ENCODE measurements at regions not wholly inside any gene's neighbourhood (a gene's known extent, or its start where the extent isn't known, plus 50 kb on each side); places are given as distances from the start of the nearest gene placed in this dataset.

DNA sequence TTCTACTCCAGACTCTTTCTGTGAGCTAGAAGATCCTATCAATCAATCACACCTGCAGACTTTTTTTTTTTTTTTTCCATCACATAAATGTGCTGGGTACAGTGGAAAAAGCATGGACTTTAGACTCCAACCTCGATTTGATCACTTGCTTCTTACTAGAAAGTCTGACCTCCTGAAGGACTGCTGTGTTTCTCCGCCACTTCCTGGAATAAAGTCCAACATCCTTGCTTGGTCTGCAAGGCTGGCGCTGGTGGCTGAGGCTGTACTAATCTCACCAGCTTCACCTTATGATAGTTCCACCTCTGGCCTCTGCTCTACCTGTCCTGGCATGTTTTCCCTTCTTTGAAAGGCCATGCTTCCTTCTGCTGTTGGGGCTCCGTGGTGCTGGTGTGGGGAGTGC is 60.9 kb upstream of the SESN3 start:
- no peak overlapping the region for H3K27ac Mint-ChIP-seq (ENCODE audit: unreplicated experiment)
- TF ChIP-seq, protein P1, sequence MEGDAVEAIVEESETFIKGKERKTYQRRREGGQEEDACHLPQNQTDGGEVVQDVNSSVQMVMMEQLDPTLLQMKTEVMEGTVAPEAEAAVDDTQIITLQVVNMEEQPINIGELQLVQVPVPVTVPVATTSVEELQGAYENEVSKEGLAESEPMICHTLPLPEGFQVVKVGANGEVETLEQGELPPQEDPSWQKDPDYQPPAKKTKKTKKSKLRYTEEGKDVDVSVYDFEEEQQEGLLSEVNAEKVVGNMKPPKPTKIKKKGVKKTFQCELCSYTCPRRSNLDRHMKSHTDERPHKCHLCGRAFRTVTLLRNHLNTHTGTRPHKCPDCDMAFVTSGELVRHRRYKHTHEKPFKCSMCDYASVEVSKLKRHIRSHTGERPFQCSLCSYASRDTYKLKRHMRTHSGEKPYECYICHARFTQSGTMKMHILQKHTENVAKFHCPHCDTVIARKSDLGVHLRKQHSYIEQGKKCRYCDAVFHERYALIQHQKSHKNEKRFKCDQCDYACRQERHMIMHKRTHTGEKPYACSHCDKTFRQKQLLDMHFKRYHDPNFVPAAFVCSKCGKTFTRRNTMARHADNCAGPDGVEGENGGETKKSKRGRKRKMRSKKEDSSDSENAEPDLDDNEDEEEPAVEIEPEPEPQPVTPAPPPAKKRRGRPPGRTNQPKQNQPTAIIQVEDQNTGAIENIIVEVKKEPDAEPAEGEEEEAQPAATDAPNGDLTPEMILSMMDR (conservative IDR thresholded peaks at IDR 0.05), result no peak

DNA sequence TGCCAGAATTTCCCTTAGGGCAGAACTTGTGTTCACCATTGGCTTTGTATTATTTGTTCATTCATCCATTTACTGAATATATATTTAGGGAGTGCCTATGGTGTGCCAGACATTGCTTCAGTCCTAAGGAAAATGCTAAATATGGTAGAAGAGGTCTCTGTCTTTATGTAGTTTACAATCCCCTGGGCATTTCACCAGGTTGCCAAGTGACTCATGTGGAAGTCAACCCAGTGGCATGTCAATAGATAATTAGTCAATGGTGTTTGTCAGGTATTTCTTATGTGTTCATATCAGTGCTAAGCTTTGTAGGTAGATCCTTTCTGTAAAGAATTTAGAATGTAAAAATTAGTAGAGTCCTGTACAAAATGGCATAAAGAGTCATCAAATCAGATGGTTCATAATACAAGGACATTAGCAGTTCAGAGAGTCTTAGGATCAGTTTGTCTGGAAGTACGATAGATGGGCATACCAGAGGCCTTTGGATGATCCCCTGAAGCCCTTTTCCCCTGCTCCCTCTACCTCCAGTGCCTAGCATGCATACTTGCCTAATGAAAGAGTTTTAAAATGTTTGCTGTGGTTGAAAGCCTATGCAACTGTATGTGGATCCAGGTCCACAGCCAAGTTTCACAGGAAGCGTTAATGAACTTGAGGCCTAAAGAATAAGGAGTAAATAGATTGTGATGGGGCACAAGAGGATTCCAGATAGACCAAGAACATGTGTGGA is 58.5 kb upstream of the SESN3 start:
- no peaks in the 10 kb centered on the region for H3K4me1 Mint-ChIP-seq
- no peaks in the 10 kb centered on the region for H3K27me3 Mint-ChIP-seq (ENCODE audit: low read depth)
- H3K27ac Mint-ChIP-seq (ENCODE audit: unreplicated experiment), result no peak overlapping the region
- TF ChIP-seq, protein P1 (conservative IDR thresholded peaks at IDR 0.05), result no peak
- no peaks in the 10 kb centered on the region for H3K9me3 Mint-ChIP-seq
- no peak overlapping the region for H3K4me3 Mint-ChIP-seq
- DNase-seq (ENCODE audit: low read depth, low spot score), result no peak
- H3K36me3 Mint-ChIP-seq (ENCODE audit: low read depth), result no peaks in the 10 kb centered on the region

More for the DNA sequence above, 60.9 kb upstream of the SESN3 start:
- H3K4me1 Mint-ChIP-seq, result no peaks in the 10 kb centered on the region
- H3K9me3 Mint-ChIP-seq, result no peaks in the 10 kb centered on the region
- no peaks in the 10 kb centered on the region for H3K27me3 Mint-ChIP-seq (ENCODE audit: low read depth)
- no peak for DNase-seq (ENCODE audit: low read depth, low spot score)
- no peak overlapping the region for H3K4me3 Mint-ChIP-seq
- no peaks in the 10 kb centered on the region for H3K36me3 Mint-ChIP-seq (ENCODE audit: low read depth)

DNA sequence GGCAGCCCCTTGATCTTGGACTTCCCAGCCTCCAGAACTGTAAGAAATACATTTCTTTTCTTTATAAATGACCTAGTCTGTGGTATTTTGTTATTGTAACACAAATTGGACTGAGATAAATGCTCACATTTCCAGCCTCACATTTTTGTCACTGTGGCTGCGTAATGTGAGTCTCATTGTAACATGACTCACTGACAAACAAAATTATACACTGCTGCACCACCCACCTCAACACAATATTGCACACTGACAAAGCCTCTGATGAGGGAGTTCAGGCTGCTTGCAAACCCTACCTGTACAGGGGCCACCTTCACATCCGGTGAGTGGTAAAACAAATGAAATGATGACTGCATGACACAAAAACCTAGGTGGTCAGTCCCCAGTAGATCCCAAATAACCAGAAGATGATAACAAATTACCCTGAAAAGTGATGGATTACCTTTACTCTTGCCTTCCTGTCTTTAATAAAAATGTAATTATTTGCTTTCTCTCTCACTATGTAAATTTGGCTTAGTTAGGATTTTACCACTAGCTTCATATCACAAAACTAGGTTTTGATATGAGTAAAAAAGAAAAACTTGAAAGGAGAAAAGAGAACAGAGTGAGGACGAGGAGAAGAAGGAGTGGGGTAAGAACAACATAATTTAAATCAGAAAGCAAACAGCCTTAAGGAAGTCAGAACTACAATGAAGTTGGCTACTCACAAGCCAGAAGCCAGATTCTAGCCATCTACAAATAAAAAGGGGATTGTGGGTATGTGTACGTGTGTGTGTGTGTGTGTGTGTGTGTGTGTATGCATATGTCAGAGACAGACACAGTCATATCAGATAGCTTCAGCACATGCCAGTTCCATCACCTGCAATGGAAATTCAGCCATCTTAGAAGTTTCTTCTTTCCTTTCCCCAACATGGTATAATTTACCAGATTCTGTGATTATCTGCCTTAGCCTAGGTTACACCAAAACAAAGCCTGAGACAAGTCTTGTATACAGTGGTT is 53.4 kb upstream of the SESN3 start:
- TF ChIP-seq, protein P1 (conservative IDR thresholded peaks at IDR 0.05), result no peak
- no peak overlapping the region for H3K27ac Mint-ChIP-seq (ENCODE audit: unreplicated experiment)
- H3K9me3 Mint-ChIP-seq, result no peaks in the 10 kb centered on the region
- H3K4me1 Mint-ChIP-seq, result peaks cover 31% of the 10 kb centered on the region
- DNase-seq (ENCODE audit: low read depth, low spot score), result no peak
- H3K36me3 Mint-ChIP-seq (ENCODE audit: low read depth), result no peaks in the 10 kb centered on the region
- no peak overlapping the region for H3K4me3 Mint-ChIP-seq
- H3K27me3 Mint-ChIP-seq (ENCODE audit: low read depth), result no peaks in the 10 kb centered on the region

DNA sequence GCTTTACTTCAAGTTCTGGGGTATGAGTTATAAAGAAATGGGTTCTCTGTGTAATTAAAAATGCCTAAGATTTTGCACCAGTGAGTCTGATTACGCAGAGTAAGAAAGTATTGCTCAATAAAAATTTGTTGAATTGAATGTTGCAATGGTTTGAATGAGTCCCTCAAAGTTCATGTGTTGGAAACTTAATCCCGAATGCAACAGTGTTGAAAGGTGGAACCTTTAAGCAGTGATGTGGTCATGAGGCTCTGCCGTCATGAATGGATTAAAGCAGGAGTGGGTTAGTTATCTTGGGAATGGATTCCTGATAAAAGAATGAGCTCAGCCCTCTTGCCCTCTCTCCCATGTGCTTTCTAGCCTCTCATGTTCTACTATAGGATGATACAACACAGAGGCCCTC is 52.6 kb upstream of the SESN3 start:
- no peak overlapping the region for H3K4me3 Mint-ChIP-seq
- no peaks in the 10 kb centered on the region for H3K9me3 Mint-ChIP-seq
- TF ChIP-seq, protein P1 (conservative IDR thresholded peaks at IDR 0.05), result no peak
- H3K4me1 Mint-ChIP-seq, result peaks cover 31% of the 10 kb centered on the region
- no peak for DNase-seq (ENCODE audit: low read depth, low spot score)
- H3K27ac Mint-ChIP-seq (ENCODE audit: unreplicated experiment), result no peak overlapping the region
- no peaks in the 10 kb centered on the region for H3K27me3 Mint-ChIP-seq (ENCODE audit: low read depth)
- no peaks in the 10 kb centered on the region for H3K36me3 Mint-ChIP-seq (ENCODE audit: low read depth)

DNA sequence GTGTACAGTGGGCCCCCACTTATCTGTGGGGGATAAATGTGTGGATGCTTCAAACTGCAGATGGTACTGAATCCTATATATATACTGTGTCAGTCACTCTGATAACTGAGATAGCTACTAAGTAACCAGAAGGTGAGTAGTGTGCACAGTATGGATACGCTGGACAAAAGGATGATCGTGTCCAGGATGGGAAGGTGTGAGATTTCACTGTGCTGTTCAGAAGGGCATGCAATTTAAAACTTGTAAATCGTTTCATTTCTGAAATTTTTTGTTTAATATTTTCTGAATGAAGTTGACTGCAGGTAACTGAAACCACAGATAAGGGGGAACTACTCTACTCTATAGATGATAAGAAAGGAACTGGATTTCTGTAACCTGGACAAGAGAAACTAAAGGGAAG is 52.1 kb upstream of the SESN3 start:
- no peak overlapping the region for H3K27ac Mint-ChIP-seq (ENCODE audit: unreplicated experiment)
- no peaks in the 10 kb centered on the region for H3K36me3 Mint-ChIP-seq (ENCODE audit: low read depth)
- H3K4me3 Mint-ChIP-seq, result no peak overlapping the region
- TF ChIP-seq, protein P1 (conservative IDR thresholded peaks at IDR 0.05), result no peak
- peaks cover 31% of the 10 kb centered on the region for H3K4me1 Mint-ChIP-seq
- no peak for DNase-seq (ENCODE audit: low read depth, low spot score)
- no peaks in the 10 kb centered on the region for H3K9me3 Mint-ChIP-seq
- no peaks in the 10 kb centered on the region for H3K27me3 Mint-ChIP-seq (ENCODE audit: low read depth)
